Colonic mucosa (tissue), 4 donors: ENCODE measurements at regions not wholly inside any gene's neighbourhood (a gene's known extent, or its start where the extent isn't known, plus 50 kb on each side); places are given as distances from the start of the nearest gene placed in this dataset.

Experiments
- DNase-seq: peaks from one replicate; pipeline ENCODE4 v3.0.0-alpha.2; 2020
- H3K27ac ChIP-seq: fragments of 200-600 bp; one replicate; pipeline ENCODE4 v1.8.0; 2021
- H3K27me3 ChIP-seq: fragments of 200-600 bp; one replicate; pipeline ENCODE4 v1.8.0; 2021
- H3K36me3 ChIP-seq: fragments of 200-600 bp; one replicate; pipeline ENCODE4 v1.8.0; 2021
- H3K4me1 ChIP-seq: fragments of 200-600 bp; one replicate; pipeline ENCODE4 v1.8.0; 2021; ENCODE audit warnings: mild to moderate bottlenecking
- H3K4me3 ChIP-seq: fragments of 200-600 bp; one replicate; pipeline ENCODE4 v1.8.0; 2021
- H3K9ac ChIP-seq, 2 donors: one replicate each; pipeline ENCODE4 v1.7.0; 2013; ENCODE audit warnings: control low read depth in 2 of 2, low read depth in 2 of 2, low read length in 2 of 2
- H3K9me3 ChIP-seq: fragments of 200-600 bp; one replicate; pipeline ENCODE4 v1.8.0; 2021
- CTCF ChIP-seq: fragments of 200-600 bp; IDR thresholded peaks from one replicate; pipeline ENCODE4 v1.8.0; 2022; ENCODE audit warnings: antibody characterized with exemption, mild to moderate bottlenecking
- intact Hi-C: fragments of 100-400 bp; cut with DNase I; formaldehyde crosslinking; loops from one replicate; pipeline ENCODE4 v1.14.1; 2022
- donor health status: healthy.
- donor health status: DM: no; HTN: no; CAD: no.
- donor health status: DM: no; HTN: no; CAD: no.

GRCh38 chr11:33444835-33445594, 187.8 kb downstream of the HIPK3 start:
- Histone ChIP-seq H3K4me1 (no peaks in the 10 kb centered on the region), H3K27me3 (no peaks in the 10 kb centered on the region), H3K9me3 (no peaks in the 10 kb centered on the region), H3K36me3 (no peaks in the 10 kb centered on the region), H3K4me3 (no peak overlapping the region), H3K9ac (no peak overlapping the region), H3K27ac (no peak overlapping the region)
- DNase-seq, result no peak
- no peak for TF ChIP-seq CTCF
- intact Hi-C loops, result no loop called here

GRCh38 chr11:33443684-33444083, 186.5 kb downstream of the HIPK3 start:
- intact Hi-C loops, result no loop called here
- H3K27ac ChIP-seq, result no peak overlapping the region
- no peaks in the 10 kb centered on the region for H3K36me3 ChIP-seq
- H3K4me3 ChIP-seq, result no peak overlapping the region
- no peak overlapping the region for H3K9ac ChIP-seq
- TF ChIP-seq CTCF, result no peak
- H3K9me3 ChIP-seq, result no peaks in the 10 kb centered on the region
- no peak for DNase-seq
- no peaks in the 10 kb centered on the region for H3K27me3 ChIP-seq
- no peaks in the 10 kb centered on the region for H3K4me1 ChIP-seq

- H3K36me3 ChIP-seq, result no peaks in the 10 kb centered on the region
- intact Hi-C loops, result no loop called here
- no peak for DNase-seq
- no peak overlapping the region for H3K9ac ChIP-seq
- H3K27ac ChIP-seq, result no peak overlapping the region
- no peak for TF ChIP-seq CTCF
- no peaks in the 10 kb centered on the region for H3K9me3 ChIP-seq
- H3K4me3 ChIP-seq, result no peak overlapping the region
- H3K27me3 ChIP-seq, result no peaks in the 10 kb centered on the region
- H3K4me1 ChIP-seq, result no peaks in the 10 kb centered on the region
Observed at GRCh38 chr11:33438301-33438700, 181.1 kb downstream of the HIPK3 start.

GRCh38 chr11:33437529-33437928, 180.3 kb downstream of the HIPK3 start:
- Histone ChIP-seq H3K4me1 (no peaks in the 10 kb centered on the region), H3K27me3 (no peaks in the 10 kb centered on the region), H3K27ac (no peak overlapping the region), H3K9ac (no peak overlapping the region), H3K4me3 (no peak overlapping the region), H3K36me3 (no peaks in the 10 kb centered on the region), H3K9me3 (no peaks in the 10 kb centered on the region)
- intact Hi-C loops, result no loop called here
- no peak for DNase-seq
- no peak for TF ChIP-seq CTCF

GRCh38 chr11:33435216-33435615, 178.0 kb downstream of the HIPK3 start:
- Histone ChIP-seq H3K4me1 (no peaks in the 10 kb centered on the region), H3K9me3 (no peaks in the 10 kb centered on the region), H3K36me3 (no peaks in the 10 kb centered on the region), H3K27me3 (no peaks in the 10 kb centered on the region), H3K27ac (no peak overlapping the region), H3K9ac (no peak overlapping the region), H3K4me3 (no peak overlapping the region)
- no peak for DNase-seq
- TF ChIP-seq CTCF, result no peak
- intact Hi-C loops, result no loop called here
